Mesothelial cell of epicardium (in vitro differentiated cells): ENCODE measurements at regions not wholly inside any gene's neighbourhood (a gene's known extent, or its start where the extent isn't known, plus 50 kb on each side); places are given as distances from the start of the nearest gene placed in this dataset.

Experiments used
- DNase-seq, 2 experiments: peaks; one replicate each; pipeline ENCODE4 v3.0.0; 2021; ENCODE audit warnings: low spot score in 2 of 2; ENCODE audit not compliant: unreplicated experiment in 2 of 2
- H3K27ac Mint-ChIP-seq: 2 replicates; pipeline ENCODE4 v1.8.0; 2021; ENCODE audit warnings: mixed read lengths
- H3K27me3 Mint-ChIP-seq: 2 replicates; pipeline ENCODE4 v1.8.0; 2021; ENCODE audit warnings: low read depth, mixed read lengths
- H3K36me3 Mint-ChIP-seq: 2 replicates; pipeline ENCODE4 v1.8.0; 2021; ENCODE audit warnings: mixed read lengths
- H3K4me1 Mint-ChIP-seq: 2 replicates; pipeline ENCODE4 v1.8.0; 2021; ENCODE audit warnings: mixed read lengths
- H3K4me3 Mint-ChIP-seq: 2 replicates; pipeline ENCODE4 v1.8.0; 2021; ENCODE audit warnings: mild to moderate bottlenecking, moderate library complexity, mixed read lengths
- H3K9me3 Mint-ChIP-seq: 2 replicates; pipeline ENCODE4 v1.8.0; 2021; ENCODE audit warnings: mixed read lengths
- CTCF ChIP-seq: fragments of 200-600 bp; sonication (generic); IDR thresholded peaks from one replicate; pipeline ENCODE4 v1.5.0; 2021; ENCODE audit warnings: antibody characterized with exemption; ENCODE audit not compliant: unreplicated experiment

GRCh38 chr4:177569434-177569833, 127.2 kb upstream of the AGA start:
- no peak overlapping the region for H3K4me3 Mint-ChIP-seq
- peaks cover 2% of the 10 kb centered on the region for H3K36me3 Mint-ChIP-seq
- no peak for TF ChIP-seq CTCF
- no peak overlapping the region for H3K27ac Mint-ChIP-seq
- peaks cover 10% of the 10 kb centered on the region for H3K4me1 Mint-ChIP-seq
- no peak for DNase-seq
- H3K27me3 Mint-ChIP-seq: no peaks in the 10 kb centered on the region
- H3K9me3 Mint-ChIP-seq: peaks cover 9% of the 10 kb centered on the region

GRCh38 chr4:177573507-177573906, 131.3 kb upstream of the AGA start:
- Mint-ChIP-seq H3K27me3 (no peaks in the 10 kb centered on the region), H3K9me3 (no peaks in the 10 kb centered on the region), H3K4me1 (peaks cover 14% of the 10 kb centered on the region), H3K36me3 (no peaks in the 10 kb centered on the region), H3K27ac (no peak overlapping the region), H3K4me3 (no peak overlapping the region)
- TF ChIP-seq CTCF: no peak
- DNase-seq: no peak

GRCh38 chr4:177574446-177574845, 132.2 kb upstream of the AGA start:
- Mint-ChIP-seq H3K36me3 (no peaks in the 10 kb centered on the region), H3K4me3 (no peak overlapping the region), H3K27ac (no peak overlapping the region), H3K9me3 (no peaks in the 10 kb centered on the region), H3K4me1 (peaks cover 14% of the 10 kb centered on the region), H3K27me3 (no peaks in the 10 kb centered on the region)
- DNase-seq: no peak
- TF ChIP-seq CTCF: no peak

GRCh38 chr4:177579649-177580048, 137.4 kb upstream of the AGA start:
- Mint-ChIP-seq H3K27ac (no peak overlapping the region), H3K36me3 (no peaks in the 10 kb centered on the region), H3K4me1 (peaks cover 4% of the 10 kb centered on the region), H3K4me3 (no peak overlapping the region), H3K27me3 (no peaks in the 10 kb centered on the region), H3K9me3 (no peaks in the 10 kb centered on the region)
- no peak for DNase-seq
- no peak for TF ChIP-seq CTCF

- Mint-ChIP-seq H3K27ac (no peak overlapping the region), H3K36me3 (no peaks in the 10 kb centered on the region)
Measured at GRCh38 chr4:177582992-177583391, 140.8 kb upstream of the AGA start.

More at GRCh38 chr4:177582992-177583391, 140.8 kb upstream of the AGA start:
- Mint-ChIP-seq H3K9me3 (no peaks in the 10 kb centered on the region), H3K27me3 (no peaks in the 10 kb centered on the region), H3K4me3 (no peak overlapping the region), H3K4me1 (peaks cover 2% of the 10 kb centered on the region)
- DNase-seq: no peak
- no peak for TF ChIP-seq CTCF
